ENCODE measurements at regions not wholly inside any gene's neighbourhood (a gene's known extent, or its start where the extent isn't known, plus 50 kb on each side); places are given as distances from the start of the nearest gene placed in this dataset.

GRCh38 chr10:83955406-83955805, 183.9 kb upstream of the GHITM start:
- DNase-seq = no peak
- H3K27me3 Mint-ChIP-seq (ENCODE audit: unreplicated experiment) = peaks cover 4% of the 10 kb centered on the region
- H3K36me3 Mint-ChIP-seq (ENCODE audit: unreplicated experiment) = no peaks in the 10 kb centered on the region
- no peak for TF ChIP-seq CTCF (IDR thresholded peaks at IDR 0.05; ENCODE audit: partially characterized antibody, unreplicated experiment)
- H3K9me3 Mint-ChIP-seq (ENCODE audit: unreplicated experiment) = no peaks in the 10 kb centered on the region
- H3K27ac Mint-ChIP-seq (ENCODE audit: unreplicated experiment) = peak overlapping the region; percentile 52
- H3K4me3 Mint-ChIP-seq (ENCODE audit: unreplicated experiment) = no peak overlapping the region
- H3K4me1 Mint-ChIP-seq (ENCODE audit: low read depth, unreplicated experiment) = no peaks in the 10 kb centered on the region

GRCh38 chr10:83957168-83957947, 182.0 kb upstream of the GHITM start:
- no peak overlapping the region for H3K27ac Mint-ChIP-seq (ENCODE audit: unreplicated experiment)
- H3K4me1 Mint-ChIP-seq (ENCODE audit: low read depth, unreplicated experiment) = peaks cover 7% of the 10 kb centered on the region
- no peak for DNase-seq
- H3K4me3 Mint-ChIP-seq (ENCODE audit: unreplicated experiment) = no peak overlapping the region
- no peaks in the 10 kb centered on the region for H3K36me3 Mint-ChIP-seq (ENCODE audit: unreplicated experiment)
- peaks cover 2% of the 10 kb centered on the region for H3K27me3 Mint-ChIP-seq (ENCODE audit: unreplicated experiment)
- H3K9me3 Mint-ChIP-seq (ENCODE audit: unreplicated experiment) = no peaks in the 10 kb centered on the region
- no peak for TF ChIP-seq CTCF (IDR thresholded peaks at IDR 0.05; ENCODE audit: partially characterized antibody, unreplicated experiment)

GRCh38 chr10:83959328-83959727, 180.0 kb upstream of the GHITM start:
- Mint-ChIP-seq H3K27ac (ENCODE audit: unreplicated experiment) (no peak overlapping the region), H3K9me3 (ENCODE audit: unreplicated experiment) (no peaks in the 10 kb centered on the region), H3K36me3 (ENCODE audit: unreplicated experiment) (no peaks in the 10 kb centered on the region), H3K27me3 (ENCODE audit: unreplicated experiment) (peaks cover 5% of the 10 kb centered on the region), H3K4me3 (ENCODE audit: unreplicated experiment) (no peak overlapping the region), H3K4me1 (ENCODE audit: low read depth, unreplicated experiment) (peaks cover 11% of the 10 kb centered on the region)
- no peak for DNase-seq
- no peak for TF ChIP-seq CTCF (IDR thresholded peaks at IDR 0.05; ENCODE audit: partially characterized antibody, unreplicated experiment)

GRCh38 chr10:83960125-83960524, 179.2 kb upstream of the GHITM start:
- no peak for DNase-seq
- peaks cover 11% of the 10 kb centered on the region for H3K4me1 Mint-ChIP-seq (ENCODE audit: low read depth, unreplicated experiment)
- peaks cover 7% of the 10 kb centered on the region for H3K27me3 Mint-ChIP-seq (ENCODE audit: unreplicated experiment)
- no peaks in the 10 kb centered on the region for H3K9me3 Mint-ChIP-seq (ENCODE audit: unreplicated experiment)
- no peaks in the 10 kb centered on the region for H3K36me3 Mint-ChIP-seq (ENCODE audit: unreplicated experiment)
- no peak overlapping the region for H3K4me3 Mint-ChIP-seq (ENCODE audit: unreplicated experiment)
- H3K27ac Mint-ChIP-seq (ENCODE audit: unreplicated experiment) = no peak overlapping the region
- TF ChIP-seq CTCF (IDR thresholded peaks at IDR 0.05; ENCODE audit: partially characterized antibody, unreplicated experiment) = no peak

GRCh38 chr10:83961620-83962019, 177.7 kb upstream of the GHITM start:
- H3K4me1 Mint-ChIP-seq (ENCODE audit: low read depth, unreplicated experiment) = peaks cover 11% of the 10 kb centered on the region
- H3K9me3 Mint-ChIP-seq (ENCODE audit: unreplicated experiment) = no peaks in the 10 kb centered on the region
- peaks cover 9% of the 10 kb centered on the region for H3K27me3 Mint-ChIP-seq (ENCODE audit: unreplicated experiment)
- H3K27ac Mint-ChIP-seq (ENCODE audit: unreplicated experiment) = peak overlapping the region; percentile 57
- no peak for DNase-seq
- TF ChIP-seq CTCF (IDR thresholded peaks at IDR 0.05; ENCODE audit: partially characterized antibody, unreplicated experiment) = no peak
- no peaks in the 10 kb centered on the region for H3K36me3 Mint-ChIP-seq (ENCODE audit: unreplicated experiment)
- no peak overlapping the region for H3K4me3 Mint-ChIP-seq (ENCODE audit: unreplicated experiment)

Data from glutamatergic neuron (in vitro differentiated cells).